GM12878 (cell line): ENCODE measurements at regions not wholly inside any gene's neighbourhood (a gene's known extent, or its start where the extent isn't known, plus 50 kb on each side); places are given as distances from the start of the nearest gene placed in this dataset.

ENCODE experiments used
- ATAC-seq: fragments of 200-7000 bp; cut with Tn5 transposase; 3 replicates; pipeline ENCODE4 v1.9.1; 2020; ENCODE audit warnings: mild to moderate bottlenecking, moderate library complexity
- BruUV-seq: library from RNA; stranded (reverse); fragments of 400-500 nt; replicated peaks from 2 replicates; lab custom pipeline; 2021; lab: Mats Ljungman, UMichigan
- CTCF ChIA-PET: fragments of 300-600 bp; sonication (Branson Sonifier 250); formaldehyde crosslinking; extraction: SDS; loops from one replicate; lab custom pipeline; 2021; ENCODE audit warnings: inconsistent platforms; lab: Yijun Ruan, JAX
- POLR2A ChIA-PET: fragments of 350-600 bp; formaldehyde crosslinking; extraction: SDS; loops from one replicate; lab custom pipeline; 2021; ENCODE audit warnings: inconsistent platforms; lab: Charles Lee
- RAD21 ChIA-PET: fragments of 300-600 bp; sonication (Branson Sonifier 250); formaldehyde crosslinking; loops from one replicate; lab custom pipeline; 2023; ENCODE audit warnings: antibody characterized with exemption; ENCODE audit not compliant: unreplicated experiment; lab: Charles Lee
- SMC1A ChIA-PET: fragments of 300-600 bp; sonication (Branson Sonifier 250); formaldehyde crosslinking; loops from one replicate; lab custom pipeline; 2023; ENCODE audit not compliant: unreplicated experiment, uncharacterized antibody; lab: Charles Lee
- DNase-seq: peaks from one replicate; pipeline ENCODE4 v3.0.0-alpha.2; 2011; ENCODE audit warnings: low read depth, low spot score
- FAIRE-seq: peaks from 3 replicates; lab custom pipeline; 2011; peaks lifted over from hg19 to GRCh38; lab: Jason Lieb, UNC
- H2AFZ ChIP-seq: 2 replicates; pipeline ENCODE4 v1.6.0; 2011; ENCODE audit warnings: low read depth, low read length, control low read depth; ENCODE audit not compliant: control insufficient read depth
- H3K27ac ChIP-seq: 2 replicates; pipeline ENCODE4 v1.5.1; 2011; ENCODE audit warnings: control low read depth; ENCODE audit not compliant: control insufficient read depth, insufficient read depth
- H3K27me3 ChIP-seq, 2 experiments: replicated peaks in 1 of 2; 2 replicates each; pipeline versions ENCODE4 v1.6.0 to v1.6.1; 2011; ENCODE audit warnings: low read length in 1 of 2; ENCODE audit not compliant: control insufficient read depth in 2 of 2, insufficient read depth in 2 of 2
- H3K36me3 ChIP-seq, 2 experiments: 2 replicates each; pipeline ENCODE4 v1.5.1; 2011; ENCODE audit warnings: low read length in 1 of 2; ENCODE audit not compliant: control insufficient read depth in 2 of 2, insufficient read depth in 2 of 2
- H3K4me1 ChIP-seq: 2 replicates; pipeline ENCODE4 v1.6.1; 2011; ENCODE audit warnings: mild to moderate bottlenecking, low read length, moderate library complexity, mixed read lengths; ENCODE audit not compliant: control insufficient read depth, insufficient read depth
- H3K4me2 ChIP-seq: 2 replicates; pipeline ENCODE4 v1.6.0; 2011; ENCODE audit warnings: control low read depth; ENCODE audit not compliant: control insufficient read depth, insufficient read depth
- H3K4me3 ChIP-seq: fragments of 200-600 bp; sonication (generic); 2 replicates; pipeline ENCODE4 v1.5.1; 2016
- H3K79me2 ChIP-seq: 2 replicates; pipeline ENCODE4 v1.6.0; 2011; ENCODE audit warnings: low read length; ENCODE audit not compliant: control insufficient read depth, insufficient read depth
- H3K9ac ChIP-seq: 2 replicates; pipeline ENCODE4 v1.8.0; 2011; ENCODE audit warnings: low read length, control low read depth, mixed read lengths; ENCODE audit not compliant: control insufficient read depth, insufficient read depth
- H3K9me3 ChIP-seq: replicated peaks from 3 replicates; pipeline ENCODE4 v1.5.1; 2011; ENCODE audit warnings: mild to moderate bottlenecking, low read length; ENCODE audit not compliant: control insufficient read depth, insufficient read depth
- H4K20me1 ChIP-seq: 2 replicates; pipeline ENCODE4 v1.6.0; 2011; ENCODE audit not compliant: control insufficient read depth, insufficient read depth
- ATF7 ChIP-seq: fragments of 450-650 bp; IDR thresholded peaks from 2 replicates; pipeline ENCODE4 v1.6.1; 2016; ENCODE audit warnings: low read depth, mild to moderate bottlenecking
- BHLHE40 ChIP-seq, 2 experiments: fragments of 450-650 bp in 1 of 2; IDR thresholded peaks; 2 replicates each; pipeline ENCODE4 v1.6.1; 2011 to 2017; ENCODE audit warnings: low read depth in 2 of 2, borderline replicate concordance in 1 of 2, improper control_type of control experiment in 1 of 2, low read length in 1 of 2, mild to moderate bottlenecking in 1 of 2
- EGR1 ChIP-seq, 2 experiments: IDR thresholded peaks; 1 replicate in 1 of 2; 2 replicates in 1 of 2; pipeline ENCODE4 v1.6.1; 2011 to 2012; ENCODE audit warnings: low read depth in 2 of 2, low read length in 2 of 2, borderline replicate concordance in 1 of 2, mild to moderate bottlenecking in 1 of 2, moderate library complexity in 1 of 2
- HDAC6 ChIP-seq: fragments of 200-600 bp; sonication (generic); IDR thresholded peaks from one replicate; pipeline ENCODE4 v1.8.0; 2017; ENCODE audit warnings: antibody characterized with exemption; ENCODE audit not compliant: unreplicated experiment
- HDGF ChIP-seq: fragments of 450-650 bp; IDR thresholded peaks from 2 replicates; pipeline ENCODE4 v1.6.1; 2016; ENCODE audit warnings: antibody characterized with exemption
- KDM1A ChIP-seq: fragments of 200-600 bp; sonication (generic); IDR thresholded peaks from 2 replicates; pipeline ENCODE4 v1.6.1; 2016; ENCODE audit warnings: borderline replicate concordance
- NBN ChIP-seq: fragments of 450-650 bp; IDR thresholded peaks from 2 replicates; pipeline ENCODE4 v1.6.1; 2016
- NFYB ChIP-seq: IDR thresholded peaks from 2 replicates; pipeline ENCODE4 v1.6.1; 2011; ENCODE audit warnings: low read depth, mild to moderate bottlenecking, low read length, improper control_type of control experiment, moderate library complexity; ENCODE audit not compliant: insufficient read depth
- RAD51 ChIP-seq: fragments of 450-650 bp; IDR thresholded peaks from 2 replicates; pipeline ENCODE4 v1.6.1; 2016; ENCODE audit warnings: moderate library complexity, mild to moderate bottlenecking, inconsistent platforms
- RUNX3 ChIP-seq: IDR thresholded peaks from 2 replicates; pipeline ENCODE4 v1.6.1; 2012; ENCODE audit warnings: low read length, inconsistent platforms
- SIX5 ChIP-seq: IDR thresholded peaks from 2 replicates; pipeline ENCODE4 v1.6.1; 2011; ENCODE audit warnings: mild to moderate bottlenecking, low read depth, low read length, moderate library complexity; ENCODE audit not compliant: severe bottlenecking
- ZNF217 ChIP-seq: fragments of 450-650 bp; IDR thresholded peaks from 2 replicates; pipeline ENCODE4 v1.6.1; 2017; ENCODE audit warnings: antibody characterized with exemption, mild to moderate bottlenecking
- ZNF24 ChIP-seq: fragments of 450-650 bp; IDR thresholded peaks from 2 replicates; pipeline ENCODE4 v1.6.1; 2017; ENCODE audit warnings: antibody characterized with exemption, mild to moderate bottlenecking
- ZSCAN29 ChIP-seq: fragments of 450-650 bp; IDR thresholded peaks from 2 replicates; pipeline ENCODE4 v1.6.1; 2017; ENCODE audit warnings: mild to moderate bottlenecking, moderate library complexity
- WGBS: methylation state at CpG from one replicate; pipeline ENCODE4 v1.1.6; 2016; ENCODE audit warnings: low lambda C conversion rate; ENCODE audit not compliant: insufficient replicate concordance, insufficient coverage; ENCODE audit errors: missing lambda C conversion rate; 5-methylcytosine and 5-hydroxymethylcytosine counted together
- in situ Hi-C: fragments of 300-500 bp; cut with MboI; formaldehyde crosslinking; loops from 9 replicates; pipeline ENCODE4 v1.14.3; 2018; ENCODE audit warnings: mixed read lengths
- intact Hi-C: fragments of 100-400 bp; cut with micrococcal nuclease; formaldehyde crosslinking; loops from one replicate; pipeline ENCODE4 v1.14.2; 2022; ENCODE audit not compliant: unreplicated experiment
- TF ChIP-seq, protein P1 (sequence below): fragments of 450-650 bp; formaldehyde crosslinking; IDR thresholded peaks from 2 replicates; pipeline ENCODE4 v1.4.0; 2022; ENCODE audit warnings: mild to moderate bottlenecking, moderate library complexity
- TF ChIP-seq, protein P2 (sequence below): IDR thresholded peaks from 2 replicates; pipeline ENCODE4 v1.6.1; 2012; ENCODE audit warnings: low read depth, low read length, improper control_type of control experiment
- TF ChIP-seq, protein P3 (sequence below): IDR thresholded peaks from 2 replicates; pipeline ENCODE4 v1.6.1; 2012; ENCODE audit warnings: low read depth, low read length, improper control_type of control experiment
- TF ChIP-seq, protein P4 (sequence below): IDR thresholded peaks from 2 replicates; pipeline ENCODE4 v1.6.1; 2012; ENCODE audit warnings: mild to moderate bottlenecking, low read depth, low read length

DNA sequence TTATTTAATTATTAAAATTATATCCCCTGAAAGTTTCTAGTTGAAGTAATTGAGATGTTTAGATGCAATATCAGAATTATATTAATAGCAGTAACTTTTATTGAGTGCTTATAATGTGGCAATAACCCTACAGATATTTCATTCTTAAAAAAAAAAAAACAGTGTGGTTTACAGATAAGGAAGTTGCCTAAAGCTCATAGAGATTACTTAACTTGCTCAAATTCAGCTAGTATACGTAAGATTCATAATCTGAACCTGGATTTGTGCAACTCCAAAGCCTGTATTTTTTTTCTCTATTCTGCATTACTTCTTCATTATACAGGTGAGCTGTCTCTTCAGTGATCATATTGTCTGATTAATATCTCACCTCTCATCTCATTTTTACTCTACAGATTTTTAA, 156.0 kb upstream of the PTBP2 start:
- Histone ChIP-seq H3K9ac (no peak overlapping the region), H3K27ac (no peak overlapping the region), H3K4me3 (no peak overlapping the region), H3K36me3 (no peaks in the 10 kb centered on the region), H3K4me2 (no peak overlapping the region), H3K79me2 (no peaks in the 10 kb centered on the region), H3K9me3 (no peaks in the 10 kb centered on the region), H4K20me1 (no peaks in the 10 kb centered on the region), H2AFZ (no peak overlapping the region), H3K4me1 (no peaks in the 10 kb centered on the region), H3K27me3 (no peaks in the 10 kb centered on the region)
- in situ Hi-C loops (no loop called here), intact Hi-C loops (no loop called here)
- RAD21 ChIA-PET = no interaction called here
- FAIRE-seq (no peak), ATAC-seq (no peak), DNase-seq (no peak)
- 35% methylated on average over 1 of the region's 1 CpG for WGBS
- SMC1A ChIA-PET = interaction anchor here (0.6 kb wide), 1 partner anchor 23 kb away, joined by 3 read pairs; no protein-coding TSS in a partner anchor
- BruUV-seq = no TSS peak
- CTCF ChIA-PET = no interaction called here
- POLR2A ChIA-PET = no interaction called here
- TF ChIP-seq ATF7 (no peak), NFYB (no peak), EGR1 (IDR thresholded peaks at IDR 0.05; ENCODE audit: borderline replicate concordance in 1 of 2, low read depth in 2 of 2, low read length in 2 of 2) (no peak), HDGF (no peak), ZNF24 (no peak), HDAC6 (no peak), BHLHE40 (IDR thresholded peaks at IDR 0.05; ENCODE audit: borderline replicate concordance in 1 of 2, low read depth in 2 of 2, low read length in 1 of 2) (no peak), RAD51 (no peak), ZNF217 (no peak), SIX5 (no peak), ZSCAN29 (no peak), NBN (no peak), RUNX3 (no peak), KDM1A (no peak)
- TF ChIP-seq, protein P1, sequence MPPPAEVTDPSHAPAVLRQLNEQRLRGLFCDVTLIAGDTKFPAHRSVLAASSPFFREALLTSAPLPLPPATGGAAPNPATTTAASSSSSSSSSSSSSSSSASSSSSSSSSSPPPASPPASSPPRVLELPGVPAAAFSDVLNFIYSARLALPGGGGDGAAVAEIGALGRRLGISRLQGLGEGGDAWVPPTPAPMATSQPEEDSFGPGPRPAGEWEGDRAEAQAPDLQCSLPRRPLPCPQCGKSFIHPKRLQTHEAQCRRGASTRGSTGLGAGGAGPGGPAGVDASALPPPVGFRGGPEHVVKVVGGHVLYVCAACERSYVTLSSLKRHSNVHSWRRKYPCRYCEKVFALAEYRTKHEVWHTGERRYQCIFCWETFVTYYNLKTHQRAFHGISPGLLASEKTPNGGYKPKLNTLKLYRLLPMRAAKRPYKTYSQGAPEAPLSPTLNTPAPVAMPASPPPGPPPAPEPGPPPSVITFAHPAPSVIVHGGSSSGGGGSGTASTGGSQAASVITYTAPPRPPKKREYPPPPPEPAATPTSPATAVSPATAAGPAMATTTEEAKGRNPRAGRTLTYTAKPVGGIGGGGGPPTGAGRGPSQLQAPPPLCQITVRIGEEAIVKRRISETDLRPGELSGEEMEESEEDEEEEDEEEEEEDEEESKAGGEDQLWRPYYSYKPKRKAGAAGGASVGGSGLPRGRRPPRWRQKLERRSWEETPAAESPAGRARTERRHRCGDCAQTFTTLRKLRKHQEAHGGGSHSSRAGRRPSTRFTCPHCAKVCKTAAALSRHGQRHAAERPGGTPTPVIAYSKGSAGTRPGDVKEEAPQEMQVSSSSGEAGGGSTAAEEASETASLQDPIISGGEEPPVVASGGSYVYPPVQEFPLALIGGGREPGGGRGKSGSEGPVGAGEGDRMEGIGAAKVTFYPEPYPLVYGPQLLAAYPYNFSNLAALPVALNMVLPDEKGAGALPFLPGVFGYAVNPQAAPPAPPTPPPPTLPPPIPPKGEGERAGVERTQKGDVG (CRISPR knock-in tag) = no peak
- TF ChIP-seq, protein P2, sequence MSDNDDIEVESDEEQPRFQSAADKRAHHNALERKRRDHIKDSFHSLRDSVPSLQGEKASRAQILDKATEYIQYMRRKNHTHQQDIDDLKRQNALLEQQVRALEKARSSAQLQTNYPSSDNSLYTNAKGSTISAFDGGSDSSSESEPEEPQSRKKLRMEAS = no peak
- TF ChIP-seq, protein P3, sequence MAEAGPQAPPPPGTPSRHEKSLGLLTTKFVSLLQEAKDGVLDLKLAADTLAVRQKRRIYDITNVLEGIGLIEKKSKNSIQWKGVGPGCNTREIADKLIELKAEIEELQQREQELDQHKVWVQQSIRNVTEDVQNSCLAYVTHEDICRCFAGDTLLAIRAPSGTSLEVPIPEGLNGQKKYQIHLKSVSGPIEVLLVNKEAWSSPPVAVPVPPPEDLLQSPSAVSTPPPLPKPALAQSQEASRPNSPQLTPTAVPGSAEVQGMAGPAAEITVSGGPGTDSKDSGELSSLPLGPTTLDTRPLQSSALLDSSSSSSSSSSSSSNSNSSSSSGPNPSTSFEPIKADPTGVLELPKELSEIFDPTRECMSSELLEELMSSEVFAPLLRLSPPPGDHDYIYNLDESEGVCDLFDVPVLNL = no peak
- TF ChIP-seq, protein P4, sequence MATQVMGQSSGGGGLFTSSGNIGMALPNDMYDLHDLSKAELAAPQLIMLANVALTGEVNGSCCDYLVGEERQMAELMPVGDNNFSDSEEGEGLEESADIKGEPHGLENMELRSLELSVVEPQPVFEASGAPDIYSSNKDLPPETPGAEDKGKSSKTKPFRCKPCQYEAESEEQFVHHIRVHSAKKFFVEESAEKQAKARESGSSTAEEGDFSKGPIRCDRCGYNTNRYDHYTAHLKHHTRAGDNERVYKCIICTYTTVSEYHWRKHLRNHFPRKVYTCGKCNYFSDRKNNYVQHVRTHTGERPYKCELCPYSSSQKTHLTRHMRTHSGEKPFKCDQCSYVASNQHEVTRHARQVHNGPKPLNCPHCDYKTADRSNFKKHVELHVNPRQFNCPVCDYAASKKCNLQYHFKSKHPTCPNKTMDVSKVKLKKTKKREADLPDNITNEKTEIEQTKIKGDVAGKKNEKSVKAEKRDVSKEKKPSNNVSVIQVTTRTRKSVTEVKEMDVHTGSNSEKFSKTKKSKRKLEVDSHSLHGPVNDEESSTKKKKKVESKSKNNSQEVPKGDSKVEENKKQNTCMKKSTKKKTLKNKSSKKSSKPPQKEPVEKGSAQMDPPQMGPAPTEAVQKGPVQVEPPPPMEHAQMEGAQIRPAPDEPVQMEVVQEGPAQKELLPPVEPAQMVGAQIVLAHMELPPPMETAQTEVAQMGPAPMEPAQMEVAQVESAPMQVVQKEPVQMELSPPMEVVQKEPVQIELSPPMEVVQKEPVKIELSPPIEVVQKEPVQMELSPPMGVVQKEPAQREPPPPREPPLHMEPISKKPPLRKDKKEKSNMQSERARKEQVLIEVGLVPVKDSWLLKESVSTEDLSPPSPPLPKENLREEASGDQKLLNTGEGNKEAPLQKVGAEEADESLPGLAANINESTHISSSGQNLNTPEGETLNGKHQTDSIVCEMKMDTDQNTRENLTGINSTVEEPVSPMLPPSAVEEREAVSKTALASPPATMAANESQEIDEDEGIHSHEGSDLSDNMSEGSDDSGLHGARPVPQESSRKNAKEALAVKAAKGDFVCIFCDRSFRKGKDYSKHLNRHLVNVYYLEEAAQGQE = no peak
